DOHH2 (cell line): ENCODE measurements at regions not wholly inside any gene's neighbourhood (a gene's known extent, or its start where the extent isn't known, plus 50 kb on each side); places are given as distances from the start of the nearest gene placed in this dataset.

Experiments used
- H3F3A ChIP-seq: fragments of 200-600 bp; sonication (generic), shearing (Covaris generic); 2 replicates; pipeline ENCODE4 v1.6.0; 2016; ENCODE audit warnings: antibody characterized with exemption, mild to moderate bottlenecking; ENCODE audit not compliant: control insufficient read depth, insufficient read depth
- H3K27ac ChIP-seq: fragments of 200-600 bp; sonication (generic); 2 replicates; pipeline ENCODE4 v1.5.1; 2014; ENCODE audit warnings: low read depth, mild to moderate bottlenecking, low read length, moderate library complexity
- H3K27me3 ChIP-seq: fragments of 200-600 bp; sonication (generic); 2 replicates; pipeline ENCODE4 v1.6.1; 2014; ENCODE audit warnings: mild to moderate bottlenecking, low read length, mixed read lengths; ENCODE audit not compliant: control insufficient read depth
- H3K36me3 ChIP-seq: fragments of 200-600 bp; sonication (generic); 2 replicates; pipeline ENCODE4 v1.6.1; 2014; ENCODE audit warnings: mild to moderate bottlenecking, low read length, moderate library complexity, mixed read lengths; ENCODE audit not compliant: control insufficient read depth
- H3K4me1 ChIP-seq: fragments of 200-600 bp; sonication (generic); 2 replicates; pipeline ENCODE4 v1.6.1; 2014; ENCODE audit warnings: mild to moderate bottlenecking, low read length, mixed read lengths; ENCODE audit not compliant: control insufficient read depth
- H3K4me2 ChIP-seq: fragments of 200-600 bp; sonication (generic); 2 replicates; pipeline ENCODE4 v1.6.0; 2014; ENCODE audit warnings: mild to moderate bottlenecking, low read length, moderate library complexity
- H3K4me3 ChIP-seq: fragments of 200-600 bp; sonication (generic); 2 replicates; pipeline ENCODE4 v1.5.1; 2014; ENCODE audit warnings: mild to moderate bottlenecking, low read length, mixed read lengths
- H3K79me2 ChIP-seq: fragments of 200-600 bp; sonication (generic); 2 replicates; pipeline ENCODE4 v1.6.1; 2014; ENCODE audit warnings: mild to moderate bottlenecking, low read length, mixed read lengths; ENCODE audit not compliant: control insufficient read depth
- H3K9me2 ChIP-seq: fragments of 200-600 bp; sonication (generic); replicated peaks from 2 replicates; pipeline ENCODE4 v1.6.1; 2014; ENCODE audit warnings: mild to moderate bottlenecking, low read length, mixed read lengths; ENCODE audit not compliant: control insufficient read depth
- H3K9me3 ChIP-seq: fragments of 200-600 bp; sonication (generic); 2 replicates; pipeline ENCODE4 v1.6.1; 2014; ENCODE audit warnings: antibody characterized with exemption, low read length, mixed read lengths; ENCODE audit not compliant: control insufficient read depth, insufficient read depth
- H4K20me1 ChIP-seq: fragments of 200-600 bp; sonication (generic); 2 replicates; pipeline ENCODE4 v1.6.0; 2014; ENCODE audit warnings: low read depth, mild to moderate bottlenecking, antibody characterized with exemption, low read length, moderate library complexity; ENCODE audit not compliant: control insufficient read depth, insufficient read depth
- EZH2phosphoT487 ChIP-seq: fragments of 200-600 bp; sonication (generic); IDR thresholded peaks from 2 replicates; pipeline ENCODE4 v1.6.1; 2017; ENCODE audit warnings: borderline replicate concordance, mild to moderate bottlenecking, antibody characterized with exemption, low read length, moderate library complexity, mixed read lengths
- TF ChIP-seq, protein P1 (sequence below): fragments of 200-600 bp; sonication (generic); IDR thresholded peaks from one replicate; pipeline ENCODE4 v1.5.1; 2014; ENCODE audit warnings: antibody characterized with exemption, mild to moderate bottlenecking, low read depth, low read length; ENCODE audit not compliant: poor library complexity, severe bottlenecking

DNA sequence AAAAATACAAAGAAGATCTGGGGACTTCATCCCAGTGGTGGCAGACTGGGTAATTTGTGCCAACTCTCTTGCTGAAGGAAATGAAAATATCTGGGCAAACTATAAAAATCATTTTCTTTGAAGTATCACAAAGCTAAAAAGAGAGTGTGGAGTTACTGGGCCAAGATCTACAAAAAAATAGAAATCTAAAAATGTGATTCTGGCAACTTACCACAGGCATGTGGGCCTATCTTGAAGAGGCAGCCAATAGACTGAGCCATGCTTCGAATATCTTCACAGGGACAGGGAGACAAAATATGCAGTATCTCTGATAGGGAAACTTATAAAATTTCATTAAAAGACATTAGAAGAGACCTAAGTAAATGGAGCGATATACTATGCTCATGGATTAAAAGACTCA lies 168.8 kb downstream of the RCHY1 start:
- Histone ChIP-seq H3K4me3 (no peak overlapping the region), H3K9me3 (no peaks in the 10 kb centered on the region), H3K36me3 (no peaks in the 10 kb centered on the region), H3K4me1 (no peaks in the 10 kb centered on the region), H3K4me2 (no peak overlapping the region), H3K79me2 (no peaks in the 10 kb centered on the region), H4K20me1 (no peaks in the 10 kb centered on the region), H3K27ac (no peak overlapping the region), H3K27me3 (no peaks in the 10 kb centered on the region), H3F3A (no peaks in the 10 kb centered on the region), H3K9me2 (no peaks in the 10 kb centered on the region)
- TF ChIP-seq, protein P1, sequence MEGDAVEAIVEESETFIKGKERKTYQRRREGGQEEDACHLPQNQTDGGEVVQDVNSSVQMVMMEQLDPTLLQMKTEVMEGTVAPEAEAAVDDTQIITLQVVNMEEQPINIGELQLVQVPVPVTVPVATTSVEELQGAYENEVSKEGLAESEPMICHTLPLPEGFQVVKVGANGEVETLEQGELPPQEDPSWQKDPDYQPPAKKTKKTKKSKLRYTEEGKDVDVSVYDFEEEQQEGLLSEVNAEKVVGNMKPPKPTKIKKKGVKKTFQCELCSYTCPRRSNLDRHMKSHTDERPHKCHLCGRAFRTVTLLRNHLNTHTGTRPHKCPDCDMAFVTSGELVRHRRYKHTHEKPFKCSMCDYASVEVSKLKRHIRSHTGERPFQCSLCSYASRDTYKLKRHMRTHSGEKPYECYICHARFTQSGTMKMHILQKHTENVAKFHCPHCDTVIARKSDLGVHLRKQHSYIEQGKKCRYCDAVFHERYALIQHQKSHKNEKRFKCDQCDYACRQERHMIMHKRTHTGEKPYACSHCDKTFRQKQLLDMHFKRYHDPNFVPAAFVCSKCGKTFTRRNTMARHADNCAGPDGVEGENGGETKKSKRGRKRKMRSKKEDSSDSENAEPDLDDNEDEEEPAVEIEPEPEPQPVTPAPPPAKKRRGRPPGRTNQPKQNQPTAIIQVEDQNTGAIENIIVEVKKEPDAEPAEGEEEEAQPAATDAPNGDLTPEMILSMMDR = no peak
- no peak for TF ChIP-seq EZH2phosphoT487

GRCh38 chr4:75344915-75345314 lies 169.3 kb downstream of the RCHY1 start:
- Histone ChIP-seq H4K20me1 (no peaks in the 10 kb centered on the region), H3K9me3 (no peaks in the 10 kb centered on the region), H3K4me3 (no peak overlapping the region), H3K4me2 (no peak overlapping the region), H3K79me2 (no peaks in the 10 kb centered on the region), H3K27ac (no peak overlapping the region), H3K36me3 (no peaks in the 10 kb centered on the region), H3K27me3 (no peaks in the 10 kb centered on the region), H3K9me2 (no peaks in the 10 kb centered on the region), H3K4me1 (no peaks in the 10 kb centered on the region), H3F3A (no peaks in the 10 kb centered on the region)
- TF ChIP-seq, protein P1 = no peak
- no peak for TF ChIP-seq EZH2phosphoT487

DNA sequence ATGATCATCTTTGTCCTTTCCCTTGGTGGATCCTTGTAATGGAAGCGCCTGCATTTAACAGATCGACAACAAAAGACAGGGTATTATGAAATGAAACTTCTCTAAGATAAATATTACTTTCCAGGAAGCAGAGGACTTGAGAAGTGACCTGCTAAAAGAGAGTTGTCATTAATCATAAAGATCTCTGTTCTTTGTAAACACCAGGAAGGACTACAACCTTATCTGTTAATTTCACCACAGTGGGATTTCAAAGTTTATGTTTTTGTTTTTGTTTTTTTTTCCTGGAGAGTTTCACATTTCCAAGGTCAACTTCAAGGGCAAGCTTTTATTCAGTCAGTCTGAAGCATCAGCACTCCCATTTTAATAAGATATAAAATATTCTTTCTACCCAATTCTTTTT lies 170.9 kb downstream of the RCHY1 start:
- H3K4me2 ChIP-seq = no peak overlapping the region

More for the DNA sequence above, 170.9 kb downstream of the RCHY1 start:
- Histone ChIP-seq H3K4me3 (no peak overlapping the region), H4K20me1 (no peaks in the 10 kb centered on the region), H3K27ac (no peak overlapping the region), H3F3A (no peaks in the 10 kb centered on the region), H3K4me1 (no peaks in the 10 kb centered on the region), H3K27me3 (no peaks in the 10 kb centered on the region), H3K9me2 (no peaks in the 10 kb centered on the region), H3K36me3 (no peaks in the 10 kb centered on the region), H3K9me3 (no peaks in the 10 kb centered on the region), H3K79me2 (no peaks in the 10 kb centered on the region)
- TF ChIP-seq, protein P1 = no peak
- TF ChIP-seq EZH2phosphoT487 = no peak
